Anterior cingulate cortex (tissue), 58 donors: ENCODE measurements at regions not wholly inside any gene's neighbourhood (a gene's known extent, or its start where the extent isn't known, plus 50 kb on each side); places are given as distances from the start of the nearest gene placed in this dataset.

Experiments used
- DNase-seq, 58 donors: peaks; one replicate each; lab custom pipeline; 2025; lab: John Stamatoyannopoulos, UW

- no peak for DNase-seq
Measured at GRCh38 chr11:130785380-130786116, 130.7 kb downstream of the SNX19 start.

- no peak for DNase-seq
Measured at GRCh38 chr11:130786586-130786985, 129.7 kb downstream of the SNX19 start.

- DNase-seq: no peak
Measured at GRCh38 chr11:130787092-130787616, 129.1 kb downstream of the SNX19 start.

- DNase-seq: no peak
Measured at GRCh38 chr11:130787973-130788570, 128.2 kb downstream of the SNX19 start.

GRCh38 chr11:130789056-130789640 lies 127.1 kb downstream of the SNX19 start:
- DNase-seq: no peak

GRCh38 chr11:130790689-130791088 lies 125.6 kb downstream of the SNX19 start:
- DNase-seq: no peak

- no peak for DNase-seq
Measured at GRCh38 chr11:130792772-130793171, 123.5 kb downstream of the SNX19 start.

GRCh38 chr11:130796828-130797227 lies 119.5 kb downstream of the SNX19 start:
- no peak for DNase-seq

GRCh38 chr11:130798280-130798679 lies 118.0 kb downstream of the SNX19 start:
- DNase-seq: no peak

- no peak for DNase-seq
Measured at GRCh38 chr11:130798801-130799200, 117.5 kb downstream of the SNX19 start.

GRCh38 chr11:130801333-130802122 lies 114.8 kb downstream of the SNX19 start:
- DNase-seq: no peak

- no peak for DNase-seq
Measured at GRCh38 chr11:130802567-130802966, 113.7 kb downstream of the SNX19 start.

- DNase-seq: no peak
Measured at GRCh38 chr11:130804306-130805076, 111.8 kb downstream of the SNX19 start.

GRCh38 chr11:130806746-130807145 lies 109.5 kb downstream of the SNX19 start:
- no peak for DNase-seq

GRCh38 chr11:130808541-130808940 lies 107.7 kb downstream of the SNX19 start:
- DNase-seq: no peak

GRCh38 chr11:130813196-130813595 lies 103.1 kb downstream of the SNX19 start:
- DNase-seq: no peak

- no peak for DNase-seq
Measured at GRCh38 chr11:130813638-130814037, 102.6 kb downstream of the SNX19 start.

GRCh38 chr11:130814440-130815096 lies 101.7 kb downstream of the SNX19 start:
- DNase-seq: no peak

GRCh38 chr11:130815097-130815802 lies 101.0 kb downstream of the SNX19 start:
- DNase-seq: no peak
